ENCODE measurements at regions not wholly inside any gene's neighbourhood (a gene's known extent, or its start where the extent isn't known, plus 50 kb on each side); places are given as distances from the start of the nearest gene placed in this dataset.

- DNase-seq (ENCODE audit: low spot score): peak; percentile 38
Measured at GRCh38 chr14:58947814-58948445, 240.5 kb upstream of the DAAM1 start.

- no peak for DNase-seq (ENCODE audit: low spot score)
Measured at GRCh38 chr14:58950555-58950954, 237.9 kb upstream of the DAAM1 start.

GRCh38 chr14:58951143-58951542, 237.3 kb upstream of the DAAM1 start:
- no peak for DNase-seq (ENCODE audit: low spot score)

GRCh38 chr14:58954052-58954451, 234.4 kb upstream of the DAAM1 start:
- no peak for DNase-seq (ENCODE audit: low spot score)

DNA sequence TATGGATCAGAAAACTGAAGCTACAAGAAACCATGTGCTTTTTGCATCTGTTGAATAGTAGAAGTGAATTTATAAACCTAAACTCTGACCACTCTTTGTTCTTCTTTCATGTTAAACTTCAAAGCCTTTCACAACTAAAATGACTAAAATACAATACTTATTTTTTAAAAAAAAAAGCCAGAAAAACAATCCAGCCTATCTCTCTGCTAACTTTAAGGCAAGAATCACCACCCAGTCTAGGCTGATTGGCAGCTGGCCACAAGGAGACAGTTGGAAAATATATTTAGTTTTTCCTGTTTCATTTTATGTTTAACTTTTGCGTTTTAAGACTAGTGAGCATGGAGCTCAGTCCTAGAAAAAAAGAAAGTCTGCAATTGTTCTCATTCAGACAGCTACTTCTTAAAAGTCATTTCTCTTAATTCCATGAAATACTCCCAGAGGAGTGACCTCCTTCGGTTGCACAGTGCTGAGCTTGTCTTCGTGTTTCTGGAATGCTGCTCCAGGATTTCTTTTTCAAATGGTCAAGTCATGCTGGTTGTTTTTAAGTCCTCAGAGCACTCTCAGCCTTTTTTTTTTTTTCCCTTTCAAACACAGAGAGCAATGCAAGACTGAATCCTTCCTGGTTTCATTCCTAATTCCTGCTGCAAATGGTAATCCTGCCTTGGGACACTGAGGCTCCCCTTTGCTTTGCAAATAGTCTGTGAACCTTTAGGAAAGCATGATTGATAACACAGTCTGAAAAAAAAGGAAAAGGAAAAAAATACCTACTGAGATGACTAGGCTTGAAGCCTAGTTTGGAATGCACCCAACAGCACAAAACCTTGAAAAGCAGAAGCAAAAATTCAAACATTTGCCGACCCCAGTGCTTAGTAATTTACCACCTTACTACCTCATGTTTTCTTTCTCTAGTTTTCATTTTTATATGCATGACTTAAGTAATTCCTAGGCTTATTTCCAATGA, 233.3 kb upstream of the DAAM1 start:
- peak; percentile 10 for DNase-seq (ENCODE audit: low spot score)

DNA sequence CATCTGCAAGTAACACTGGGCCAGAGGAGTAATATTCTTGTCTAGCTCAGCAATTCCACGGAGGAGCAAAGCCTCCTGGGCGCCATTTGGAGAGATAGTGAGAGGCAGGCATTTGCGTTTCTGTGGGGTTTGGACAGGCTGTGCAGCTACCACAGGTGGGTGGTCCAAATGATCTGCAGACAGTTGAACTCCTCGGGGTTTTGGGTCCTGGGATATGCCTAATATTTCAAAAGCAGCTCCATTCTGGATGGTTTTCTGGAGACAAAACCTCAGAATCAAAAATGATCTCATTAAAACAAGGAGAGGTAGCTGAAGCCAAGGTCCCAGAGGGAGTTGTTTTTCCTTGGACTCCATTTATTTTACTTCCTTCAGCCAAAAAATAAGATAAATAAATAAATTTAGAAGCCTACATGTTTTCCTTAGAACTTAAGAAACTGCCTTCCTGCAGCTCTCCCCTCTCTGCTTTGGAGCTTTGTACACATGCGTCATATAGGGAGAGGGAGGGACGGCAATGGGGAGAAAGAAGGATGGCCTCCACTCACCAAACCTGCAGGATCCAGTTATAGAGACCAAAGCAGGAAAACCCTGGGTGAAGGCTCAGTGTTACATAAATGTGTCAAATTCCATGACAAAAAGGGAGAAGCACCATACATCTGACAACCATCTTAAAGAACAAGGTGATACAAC, 227.3 kb upstream of the DAAM1 start:
- DNase-seq (ENCODE audit: low spot score): no peak

GRCh38 chr14:58963873-58964597, 224.4 kb upstream of the DAAM1 start:
- no peak for DNase-seq (ENCODE audit: low spot score)

DNA sequence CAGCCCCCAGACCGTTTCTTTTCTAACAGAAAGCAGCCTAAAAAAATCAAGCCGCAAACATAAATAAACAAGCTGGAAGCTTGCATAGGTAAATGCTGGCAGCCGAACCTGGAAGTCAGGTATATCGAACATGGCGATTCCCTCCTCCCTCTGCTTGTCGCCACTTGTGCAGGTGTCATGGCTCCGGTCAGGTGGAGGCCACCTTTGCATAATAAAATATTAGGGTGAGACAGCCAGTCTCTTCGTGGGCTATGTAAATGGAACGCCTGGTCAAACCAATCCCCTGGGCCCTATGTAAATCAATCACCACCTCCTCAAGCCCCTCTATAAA, 223.9 kb upstream of the DAAM1 start:
- DNase-seq (ENCODE audit: low spot score): no peak

DNA sequence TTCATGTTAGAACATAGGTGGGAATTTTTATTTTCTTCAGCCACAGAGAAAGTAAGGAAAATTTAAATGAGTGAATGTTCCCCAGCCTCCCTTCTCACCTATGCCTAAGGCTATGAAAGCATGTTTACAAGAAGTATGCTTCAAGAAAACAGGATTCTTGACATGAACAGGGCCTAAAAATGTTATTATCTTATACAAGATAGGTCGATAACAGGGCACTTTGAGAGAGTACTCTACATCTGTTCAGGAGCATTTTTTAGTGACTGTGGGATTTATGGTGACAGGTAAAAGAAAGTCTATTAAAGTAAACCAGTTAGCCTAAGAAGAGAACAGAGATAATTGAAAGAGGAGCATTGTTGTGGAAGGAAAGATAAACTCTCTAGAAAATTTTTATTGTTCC, 222.9 kb upstream of the DAAM1 start:
- no peak for DNase-seq (ENCODE audit: low spot score)

GRCh38 chr14:58966997-58967396, 221.5 kb upstream of the DAAM1 start:
- DNase-seq (ENCODE audit: low spot score): no peak

DNA sequence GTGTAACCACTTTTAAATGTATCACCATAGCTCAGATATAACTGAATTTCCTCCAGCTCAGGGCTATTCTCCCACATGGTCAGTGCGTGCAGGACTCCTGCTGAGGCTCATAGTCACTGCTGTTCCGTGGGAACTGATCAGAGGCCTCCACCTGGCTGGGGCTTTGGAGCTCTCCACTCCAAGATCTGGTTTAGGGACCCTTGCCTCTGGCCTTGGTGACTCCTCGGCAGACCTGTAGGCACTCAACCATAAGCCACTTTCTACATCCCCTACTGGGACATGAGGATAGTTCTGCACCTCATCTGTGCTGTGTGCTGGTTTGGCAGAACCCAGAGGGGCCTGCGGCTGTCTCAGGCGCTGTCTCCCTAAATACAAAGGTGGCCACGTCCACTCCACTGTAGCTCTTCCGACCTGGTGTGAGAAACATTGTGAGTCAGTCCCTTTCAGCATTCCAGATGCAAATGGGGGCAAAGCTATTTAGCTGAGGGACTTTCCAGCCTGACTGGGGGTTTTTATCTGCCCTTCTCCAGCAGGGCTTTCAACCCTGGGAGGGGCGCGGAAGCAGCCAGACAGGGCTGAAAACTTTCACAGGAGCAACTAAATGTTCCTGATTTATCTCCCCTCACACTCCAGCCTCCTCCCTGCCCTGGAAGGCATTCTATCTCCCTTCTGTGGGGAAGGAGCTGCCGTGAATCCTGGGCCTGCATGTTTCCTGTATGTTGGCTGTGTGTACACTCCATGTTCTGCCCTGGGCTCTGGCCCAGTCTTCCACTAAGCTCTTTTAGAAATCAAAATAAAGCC, 218.3 kb upstream of the DAAM1 start:
- DNase-seq (ENCODE audit: low spot score): no peak

GRCh38 chr14:58972233-58973017, 216.0 kb upstream of the DAAM1 start:
- no peak for DNase-seq (ENCODE audit: low spot score)

DNA sequence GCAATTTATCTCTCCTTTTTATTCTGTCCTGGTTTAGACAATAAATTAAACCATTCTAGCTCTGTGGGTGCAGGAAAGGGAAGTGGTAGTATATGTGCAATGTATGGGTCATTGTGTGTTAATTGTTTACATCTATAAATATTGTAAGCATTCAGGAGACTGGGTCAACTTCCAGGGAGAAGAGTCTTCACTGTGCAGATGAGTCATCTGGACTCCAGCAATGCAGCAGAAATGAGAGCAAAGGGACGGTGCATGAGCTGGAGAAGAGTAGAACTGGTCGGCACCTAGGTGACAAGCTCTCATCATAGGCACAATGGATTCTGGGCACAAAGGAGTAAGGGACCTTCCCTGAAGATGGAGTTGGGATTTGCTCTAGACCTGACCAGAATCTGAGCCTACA, 211.1 kb upstream of the DAAM1 start:
- DNase-seq (ENCODE audit: low spot score): no peak

GRCh38 chr14:58978343-58978742, 210.1 kb upstream of the DAAM1 start:
- no peak for DNase-seq (ENCODE audit: low spot score)

DNA sequence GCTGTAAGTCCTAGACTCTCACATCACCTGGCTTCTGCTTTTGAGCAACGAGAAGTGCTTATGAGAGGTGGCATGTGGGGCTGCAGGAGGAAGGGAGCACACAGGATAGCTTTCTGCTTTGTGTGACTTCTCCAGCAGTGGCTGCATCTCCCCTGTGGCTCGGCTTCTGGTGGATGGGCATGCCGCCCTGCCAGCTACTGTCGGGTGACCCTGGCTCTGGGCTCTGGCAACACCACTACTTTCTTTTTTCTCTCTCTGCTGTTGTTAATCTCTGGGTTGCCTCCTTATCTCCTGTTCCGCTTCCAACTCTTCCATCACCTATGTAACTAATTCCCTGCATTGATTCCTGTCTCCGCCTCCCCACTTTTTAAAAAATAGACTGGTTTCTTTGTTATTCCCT, 209.1 kb upstream of the DAAM1 start:
- DNase-seq (ENCODE audit: low spot score): peak; percentile 19

DNA sequence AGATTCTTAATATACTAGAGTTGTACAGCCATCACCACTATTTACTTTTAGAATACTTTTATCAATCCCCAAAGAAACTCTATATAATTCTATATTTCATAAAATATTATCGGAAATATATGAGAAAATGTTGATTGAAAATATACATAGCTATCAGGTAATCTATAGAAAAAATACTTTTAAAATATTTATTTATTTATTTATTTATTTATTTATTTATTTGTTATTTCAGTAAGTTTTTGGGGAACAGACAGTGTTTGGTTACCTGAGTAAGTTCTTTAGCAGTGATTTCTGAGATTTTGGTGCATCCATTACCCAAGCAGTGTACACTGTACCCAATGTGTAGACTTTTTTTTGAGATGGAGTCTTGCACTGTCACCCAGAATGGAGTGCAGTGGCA, 206.6 kb upstream of the DAAM1 start:
- DNase-seq (ENCODE audit: low spot score): no peak

- no peak for DNase-seq (ENCODE audit: low spot score)
Measured at GRCh38 chr14:58985786-58986185, 202.7 kb upstream of the DAAM1 start.

DNA sequence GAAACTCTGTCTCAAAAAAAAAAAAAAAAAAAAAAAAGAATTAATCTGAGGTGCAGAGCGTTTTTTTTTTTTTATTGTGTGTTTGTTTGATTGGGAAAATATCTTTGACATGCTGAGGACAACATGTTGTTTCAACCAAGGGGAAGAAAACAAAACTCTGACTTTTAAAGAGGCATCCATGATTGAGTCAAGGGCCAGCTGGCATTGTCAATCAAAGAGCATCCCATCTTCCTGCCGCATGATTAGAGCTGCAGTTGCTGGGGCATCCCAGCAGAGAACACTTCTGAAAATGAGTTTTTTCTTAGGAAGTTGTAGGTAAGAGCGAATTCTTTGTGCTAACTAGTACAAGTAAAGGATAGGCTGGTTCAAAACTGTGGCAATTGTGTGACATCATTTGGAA, 200.9 kb upstream of the DAAM1 start:
- no peak for DNase-seq (ENCODE audit: low spot score)

- no peak for DNase-seq (ENCODE audit: low spot score)
Measured at GRCh38 chr14:58992935-58993334, 195.5 kb upstream of the DAAM1 start.

- no peak for DNase-seq (ENCODE audit: low spot score)
Measured at GRCh38 chr14:58994130-58994529, 194.3 kb upstream of the DAAM1 start.

DNA sequence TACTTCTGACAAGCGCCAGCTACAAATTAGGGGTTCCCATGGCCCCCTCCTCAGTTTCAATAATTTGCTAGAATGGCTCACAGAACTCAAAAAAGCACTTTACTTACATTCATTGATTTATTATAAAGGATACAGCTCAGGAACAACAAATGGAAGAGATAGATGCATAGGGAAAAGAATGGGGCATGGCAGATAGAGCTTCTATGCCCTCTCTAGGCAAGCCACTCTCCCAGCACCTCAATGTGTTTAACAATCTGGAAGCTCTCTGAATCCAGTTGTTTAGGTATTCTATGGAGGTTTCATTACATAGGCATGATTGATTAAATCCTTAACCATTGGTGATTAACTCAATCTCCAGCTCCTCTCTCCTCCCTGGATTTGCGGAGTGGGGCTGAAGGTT, 184.5 kb upstream of the DAAM1 start:
- peak; percentile 27 for DNase-seq (ENCODE audit: low spot score)
